DND-41 (cell line): ENCODE measurements at regions not wholly inside any gene's neighbourhood (a gene's known extent, or its start where the extent isn't known, plus 50 kb on each side); places are given as distances from the start of the nearest gene placed in this dataset.

Experiments used
- CTCF ChIP-seq: IDR thresholded peaks from 2 replicates; pipeline ENCODE4 v1.5.1; 2012; ENCODE audit warnings: borderline replicate concordance, low read length, moderate library complexity, mild to moderate bottlenecking; ENCODE audit not compliant: poor library complexity, severe bottlenecking; ENCODE audit errors: extremely low read depth
- EZH2 ChIP-seq: IDR thresholded peaks from 3 replicates; pipeline ENCODE4 v1.6.1; 2012; ENCODE audit warnings: borderline replicate concordance, low read depth, mild to moderate bottlenecking, moderate library complexity, low read length, inconsistent platforms; ENCODE audit not compliant: severe bottlenecking

GRCh38 chr10:10093021-10093420, 924.7 kb upstream of the CELF2 start:
- TF ChIP-seq CTCF (no peak), EZH2 (no peak)
